Middle frontal gyrus (tissue), 1 donor: ENCODE measurements at regions not wholly inside any gene's neighbourhood (a gene's known extent, or its start where the extent isn't known, plus 50 kb on each side); places are given as distances from the start of the nearest gene placed in this dataset.
"Not testable (repeated sequence)": the region's sequence is repeated elsewhere in the genome, so short reads cannot be mapped to it uniquely, and the experiment has no call there.

Experiments used
- DNase-seq: peaks from one replicate; pipeline ENCODE4 v3.0.0-alpha.2; 2015; ENCODE audit warnings: low spot score; ENCODE audit errors: extremely low spot score

DNA sequence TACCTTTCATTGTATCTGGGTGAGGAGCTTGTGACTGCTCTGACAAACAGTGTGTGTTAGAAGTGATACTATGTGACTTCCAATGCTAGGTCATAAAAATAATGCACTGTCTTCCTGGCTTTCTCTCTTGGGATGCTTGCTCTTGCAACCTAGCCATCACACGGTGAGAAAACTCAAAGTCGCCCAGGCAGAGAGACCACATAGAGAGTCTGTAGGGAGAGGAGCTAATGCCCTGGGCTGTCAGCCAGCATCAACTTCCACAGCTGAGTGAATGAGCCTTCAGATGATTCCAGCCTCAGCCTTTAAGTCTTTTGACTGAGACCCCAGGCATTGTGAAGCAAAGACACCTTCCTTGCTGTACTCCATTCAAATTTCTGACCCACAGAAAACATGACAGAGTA, 220.6 kb upstream of the SGO1 start:
- DNase-seq = no peak

DNA sequence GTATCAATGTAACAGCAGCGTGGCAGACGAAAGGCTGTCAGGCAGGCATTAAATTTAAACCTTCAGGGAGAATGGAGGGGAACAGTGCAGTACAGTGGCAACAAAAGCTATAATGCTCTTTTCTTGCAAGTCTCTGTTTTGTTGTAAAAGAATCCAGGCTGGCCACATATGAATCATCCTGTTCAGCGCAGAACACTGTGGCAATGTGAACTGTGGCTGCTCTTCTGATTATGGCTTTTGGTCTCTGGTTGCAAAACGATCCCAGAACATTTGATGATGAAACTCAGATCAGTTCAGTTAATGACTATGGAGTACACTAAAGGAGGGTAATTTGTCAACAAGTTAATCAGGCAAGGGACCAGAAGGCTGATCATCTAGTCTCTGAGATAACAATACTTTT, 219.7 kb upstream of the SGO1 start:
- DNase-seq = no peak

DNA sequence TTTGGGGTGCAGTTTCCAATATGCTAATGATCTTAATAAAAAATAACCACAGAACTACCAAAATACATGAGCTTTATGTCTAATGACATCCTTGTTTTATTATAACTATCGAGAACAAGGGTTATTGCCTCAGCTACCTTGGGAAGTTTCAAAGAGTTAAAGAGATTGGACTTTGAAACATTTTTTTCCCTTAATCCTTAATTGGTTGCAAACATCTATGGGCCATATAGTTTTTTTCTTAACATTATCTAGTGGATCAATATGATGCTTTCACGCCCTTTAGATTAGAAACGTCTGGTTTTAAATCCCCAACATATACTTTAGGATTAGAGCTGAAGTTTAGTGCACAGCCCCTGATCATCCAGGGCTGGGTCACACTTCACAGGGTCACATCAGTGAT, 219.2 kb upstream of the SGO1 start:
- no peak for DNase-seq

DNA sequence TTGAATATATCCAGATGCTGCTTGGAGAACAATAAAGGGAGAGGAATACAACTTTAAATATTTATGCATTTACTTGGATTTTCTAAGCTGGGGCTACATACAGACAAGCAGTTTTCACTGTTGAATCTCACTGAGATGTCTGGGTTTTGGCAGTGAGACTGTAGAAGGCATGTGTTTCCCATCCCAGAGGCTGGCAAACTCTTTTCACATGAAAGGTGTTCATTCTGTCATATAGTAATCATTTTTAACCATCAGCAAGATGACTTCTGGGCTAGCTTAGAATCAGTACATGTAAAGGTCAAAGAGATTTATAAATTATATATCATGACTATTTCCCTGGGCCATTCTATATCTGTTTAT, 218.7 kb upstream of the SGO1 start:
- DNase-seq = no peak

DNA sequence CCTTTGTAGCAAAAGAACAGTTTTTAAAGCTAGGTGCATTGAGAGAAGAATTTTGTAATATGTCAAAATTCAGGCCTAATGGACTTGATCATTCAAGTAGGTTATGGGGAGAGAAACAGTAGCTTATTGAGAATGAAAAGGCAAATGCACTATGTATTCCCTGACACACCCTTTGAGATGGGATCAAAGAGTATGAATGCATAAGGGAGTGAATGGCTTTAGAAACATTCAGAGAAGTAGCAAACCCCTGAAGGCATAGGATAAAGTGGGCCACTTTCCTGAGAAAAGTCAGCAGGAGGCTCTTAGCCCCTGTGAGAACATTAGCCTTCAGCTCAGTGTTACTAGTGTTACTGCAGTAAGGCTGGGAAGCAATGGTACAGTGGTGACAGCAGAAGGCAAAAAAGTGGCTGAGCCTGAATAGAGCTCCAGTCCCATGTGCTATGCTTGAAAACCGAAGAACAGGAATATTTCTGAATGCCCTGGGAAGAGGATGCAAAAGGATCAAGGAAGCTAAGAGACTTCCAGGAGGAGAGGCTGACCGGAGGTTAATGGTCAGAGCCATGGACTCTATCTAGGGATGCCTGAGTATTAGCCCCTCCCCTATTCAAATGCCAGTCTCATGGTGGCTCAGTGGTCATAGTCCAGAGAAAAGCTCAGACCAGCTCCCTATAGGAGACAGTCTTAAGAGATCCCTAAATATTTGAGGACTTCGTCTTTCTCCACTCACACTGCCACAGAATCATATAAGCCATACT, 218.2 kb upstream of the SGO1 start:
- no peak for DNase-seq

DNA sequence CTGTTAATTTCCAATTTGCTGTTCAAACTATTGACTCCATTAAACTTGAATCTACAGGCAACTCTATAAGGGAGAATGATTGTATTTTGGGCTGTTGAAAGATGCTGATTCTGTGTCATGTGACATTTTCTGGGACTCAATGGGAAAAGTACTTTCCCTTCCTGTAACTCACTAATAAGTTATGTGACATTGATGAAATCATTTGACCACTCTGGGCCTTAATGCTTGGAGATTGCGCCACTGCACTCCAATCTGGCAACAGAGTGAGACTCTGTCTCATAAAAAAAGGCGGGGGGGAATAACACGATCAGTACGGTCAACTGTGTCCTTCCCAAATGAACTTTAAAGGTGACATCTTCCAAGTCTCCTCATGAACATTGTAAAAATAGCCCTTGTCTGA, 215.2 kb upstream of the SGO1 start:
- no peak for DNase-seq

DNA sequence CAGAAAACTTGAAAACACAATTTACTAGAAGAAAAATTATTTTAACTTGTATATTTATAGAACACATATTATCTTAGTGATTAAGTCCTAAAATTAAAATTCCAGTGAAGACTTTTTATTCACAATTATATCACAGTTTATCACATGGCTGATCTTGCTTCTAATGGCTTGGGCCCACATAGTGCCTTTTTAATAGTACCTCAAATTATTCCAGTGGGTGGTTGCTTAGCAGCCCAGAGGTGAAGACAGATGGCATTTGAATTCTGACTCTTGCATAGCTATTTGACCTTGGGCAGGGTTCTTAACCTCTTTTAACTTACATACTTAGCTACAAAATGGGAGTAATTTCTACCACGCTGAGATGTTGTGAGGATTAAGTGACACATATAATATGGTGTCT, 214.7 kb upstream of the SGO1 start:
- no peak for DNase-seq

DNA sequence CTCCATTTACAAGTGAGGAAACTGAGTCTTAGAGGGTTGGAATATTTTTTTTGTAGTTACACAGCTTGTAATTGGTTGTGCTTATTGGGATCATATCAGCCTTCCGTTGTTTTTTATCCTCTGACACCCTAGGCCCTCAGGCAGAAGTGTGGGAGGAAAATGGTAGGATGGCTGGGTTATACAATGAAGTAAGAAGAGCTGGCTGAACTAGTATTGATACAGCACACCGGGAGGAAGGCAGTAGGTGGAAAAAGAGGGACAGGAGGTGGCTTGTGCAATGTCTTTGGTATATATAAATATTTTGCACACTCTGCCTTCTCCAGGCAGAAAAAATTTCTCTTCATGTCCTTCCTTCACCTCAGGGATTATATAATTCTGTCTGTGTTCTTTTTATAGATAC, 214.3 kb upstream of the SGO1 start:
- DNase-seq = no peak

DNA sequence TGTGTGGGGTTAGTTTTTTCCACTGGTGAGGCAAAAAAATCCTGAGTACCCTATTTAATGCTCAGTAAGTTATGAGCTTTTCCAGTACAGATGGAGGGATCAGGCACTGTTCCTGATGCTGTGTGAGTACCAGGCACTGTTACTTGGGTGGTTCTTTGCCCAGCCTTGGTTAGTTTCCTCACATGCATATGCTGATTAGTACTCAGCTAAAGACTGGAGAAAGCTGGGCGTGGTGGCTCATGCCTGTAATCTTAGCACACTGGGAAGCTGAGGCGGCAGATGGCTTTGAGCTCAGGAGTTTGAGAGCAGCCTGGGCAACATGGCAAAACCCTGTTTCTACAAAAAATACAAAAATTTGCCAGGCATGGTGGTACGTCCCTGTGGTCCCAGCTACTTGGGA, 210.3 kb upstream of the SGO1 start:
- no peak for DNase-seq

DNA sequence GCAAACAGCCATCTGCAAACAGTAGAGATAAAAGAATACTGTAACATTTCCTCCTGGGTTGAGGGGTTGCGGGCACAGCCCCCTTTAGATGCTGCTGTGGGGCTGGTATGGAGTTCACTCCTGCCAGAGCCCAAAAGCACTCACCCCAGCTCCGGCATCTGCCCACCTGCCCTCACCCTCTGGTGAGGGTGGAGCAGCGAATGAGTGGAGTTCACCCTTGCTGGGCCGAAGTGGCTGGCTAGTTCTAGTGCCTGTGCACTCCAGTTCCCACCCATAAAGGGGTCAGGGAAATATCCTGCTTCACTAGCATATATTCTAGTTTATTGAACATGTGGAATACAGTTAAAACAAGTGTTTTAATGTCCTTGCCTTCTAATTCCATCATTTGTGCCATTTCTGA, 209.7 kb upstream of the SGO1 start:
- no peak for DNase-seq

DNA sequence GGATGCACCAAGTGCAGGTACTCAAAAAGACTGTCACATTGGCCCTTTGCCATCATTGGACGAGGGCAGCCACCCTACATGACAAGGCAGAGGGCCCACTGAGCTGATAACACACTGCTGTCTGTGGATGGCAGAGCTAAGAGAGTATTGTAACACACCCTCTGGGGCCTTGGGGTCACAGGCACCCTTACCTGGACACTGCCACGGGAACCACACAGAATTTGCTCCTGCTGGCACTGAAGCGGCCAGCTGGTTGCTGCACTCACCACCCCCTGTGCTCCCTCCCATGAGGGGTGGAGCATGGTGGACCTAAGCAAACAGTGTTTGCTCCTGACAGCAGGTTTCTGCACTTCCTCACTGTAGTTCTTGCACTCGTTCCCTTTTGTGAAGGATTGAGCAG, 208.2 kb upstream of the SGO1 start:
- no peak for DNase-seq

DNA sequence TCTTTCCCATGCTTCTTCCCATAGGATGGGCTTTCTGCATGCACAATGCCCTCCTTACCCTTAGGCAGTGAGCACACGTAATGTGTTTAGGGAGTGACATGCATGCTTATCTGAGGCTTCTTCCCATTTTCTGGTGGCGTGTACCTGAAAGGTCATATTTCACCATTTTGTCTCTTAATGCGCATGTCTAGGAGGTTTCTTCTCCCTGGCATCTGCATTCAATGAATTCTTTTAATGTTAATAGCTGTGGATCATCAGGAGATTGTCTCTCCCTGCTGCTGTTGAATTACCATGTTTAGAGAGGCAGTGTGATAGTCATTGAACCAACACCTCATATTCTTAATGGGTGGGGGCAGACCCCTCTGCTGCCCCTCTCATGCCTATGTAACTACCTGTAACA, 205.6 kb upstream of the SGO1 start:
- no peak for DNase-seq

DNA sequence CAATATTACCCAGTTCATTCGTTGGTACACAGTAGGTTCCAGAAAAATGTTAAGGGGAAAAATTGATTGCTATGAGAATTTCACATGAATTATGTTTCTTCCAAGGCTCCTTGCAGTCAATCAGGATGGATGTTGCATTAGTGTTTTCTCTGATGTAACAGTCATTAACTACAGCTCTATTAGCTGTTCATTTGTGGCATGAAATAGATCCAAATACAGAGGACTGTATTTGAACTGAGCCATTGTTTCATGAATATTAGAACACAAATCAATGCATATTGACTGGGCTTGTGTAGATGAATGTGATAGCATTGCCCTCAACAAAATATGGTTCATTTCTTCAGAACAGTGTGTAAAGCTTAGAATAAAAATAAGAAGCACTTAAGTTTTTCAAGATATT, 203.0 kb upstream of the SGO1 start:
- DNase-seq = no peak

DNA sequence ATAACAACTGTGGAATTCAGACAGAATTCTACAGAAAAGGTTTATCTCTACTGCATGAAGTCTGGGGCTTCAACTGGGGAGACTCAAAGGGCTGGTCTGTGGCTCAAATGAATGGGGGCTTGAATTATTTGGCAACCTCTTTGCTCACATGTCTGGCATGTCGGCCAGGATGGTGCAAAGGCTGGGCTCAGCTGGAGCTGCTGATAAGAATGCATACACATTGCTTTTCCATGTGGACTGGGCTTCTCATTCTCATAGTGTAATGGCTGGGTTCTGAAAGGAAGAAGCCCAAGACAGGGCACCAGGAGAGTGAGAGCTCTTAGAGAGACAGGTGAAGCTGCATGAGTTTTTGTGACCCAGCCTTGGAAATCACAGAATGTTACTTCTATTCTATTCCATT, 194.3 kb upstream of the SGO1 start:
- DNase-seq = no peak

DNA sequence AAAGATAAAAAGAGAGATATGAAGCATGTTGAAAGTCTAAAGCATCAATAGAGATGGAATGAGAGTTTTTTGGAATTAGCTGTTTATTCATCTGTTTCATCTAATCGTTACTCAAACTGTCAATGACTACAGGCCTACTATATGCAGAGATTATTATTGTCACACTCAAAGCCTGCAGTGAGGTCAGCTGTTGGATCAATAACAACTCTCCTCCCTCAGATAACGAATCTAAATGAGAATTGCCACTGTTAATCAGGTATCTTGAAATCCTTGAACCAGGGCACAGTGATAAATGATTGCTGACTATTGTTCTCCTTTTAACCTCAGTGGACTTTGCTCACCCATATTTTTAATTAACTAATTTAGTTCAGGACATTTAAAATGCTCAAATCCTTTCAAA, 192.3 kb upstream of the SGO1 start:
- DNase-seq = no peak

DNA sequence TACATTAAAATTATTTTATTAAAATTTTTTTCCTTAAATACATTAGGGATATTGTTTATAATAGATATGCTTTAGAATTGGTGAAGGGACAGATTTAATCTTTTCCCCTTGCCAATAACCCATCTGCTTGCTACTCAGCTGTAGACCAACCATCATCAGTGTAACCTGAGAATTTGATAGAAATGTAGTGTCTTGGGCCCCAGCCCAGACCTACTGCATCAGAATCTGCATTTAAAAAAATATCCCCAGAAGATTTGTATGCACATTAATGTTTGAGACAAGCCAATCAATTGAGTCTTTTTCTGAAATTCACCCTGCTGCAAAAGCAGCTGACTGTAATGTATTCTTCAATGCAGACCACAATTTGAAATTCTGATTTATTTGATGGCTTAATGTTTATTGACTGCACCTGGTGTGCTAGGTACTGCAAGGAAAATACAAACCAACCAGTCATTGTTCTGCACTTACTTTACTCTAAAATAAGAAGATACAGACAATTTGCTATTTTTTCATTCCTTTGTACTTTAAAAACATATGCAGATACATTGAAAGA, 190.7 kb upstream of the SGO1 start:
- no peak for DNase-seq

DNA sequence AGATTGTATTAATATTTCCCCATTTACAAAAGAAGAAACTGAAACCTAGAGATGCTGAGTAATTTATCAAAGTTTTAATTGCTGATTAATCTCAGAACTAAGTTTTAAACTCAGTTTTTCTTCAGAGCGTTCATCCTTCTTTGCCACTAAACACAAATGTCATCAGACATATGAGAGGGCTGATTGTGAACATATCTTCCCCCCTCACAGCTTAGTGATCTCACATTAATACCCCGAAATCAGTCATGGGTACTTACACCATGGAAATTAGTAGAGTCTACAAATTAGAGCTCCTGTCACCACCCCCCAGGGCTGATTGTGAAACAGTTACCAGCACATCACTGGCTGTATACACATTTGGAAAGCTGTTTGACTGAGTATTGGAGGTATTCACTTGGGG, 189.3 kb upstream of the SGO1 start:
- no peak for DNase-seq

DNA sequence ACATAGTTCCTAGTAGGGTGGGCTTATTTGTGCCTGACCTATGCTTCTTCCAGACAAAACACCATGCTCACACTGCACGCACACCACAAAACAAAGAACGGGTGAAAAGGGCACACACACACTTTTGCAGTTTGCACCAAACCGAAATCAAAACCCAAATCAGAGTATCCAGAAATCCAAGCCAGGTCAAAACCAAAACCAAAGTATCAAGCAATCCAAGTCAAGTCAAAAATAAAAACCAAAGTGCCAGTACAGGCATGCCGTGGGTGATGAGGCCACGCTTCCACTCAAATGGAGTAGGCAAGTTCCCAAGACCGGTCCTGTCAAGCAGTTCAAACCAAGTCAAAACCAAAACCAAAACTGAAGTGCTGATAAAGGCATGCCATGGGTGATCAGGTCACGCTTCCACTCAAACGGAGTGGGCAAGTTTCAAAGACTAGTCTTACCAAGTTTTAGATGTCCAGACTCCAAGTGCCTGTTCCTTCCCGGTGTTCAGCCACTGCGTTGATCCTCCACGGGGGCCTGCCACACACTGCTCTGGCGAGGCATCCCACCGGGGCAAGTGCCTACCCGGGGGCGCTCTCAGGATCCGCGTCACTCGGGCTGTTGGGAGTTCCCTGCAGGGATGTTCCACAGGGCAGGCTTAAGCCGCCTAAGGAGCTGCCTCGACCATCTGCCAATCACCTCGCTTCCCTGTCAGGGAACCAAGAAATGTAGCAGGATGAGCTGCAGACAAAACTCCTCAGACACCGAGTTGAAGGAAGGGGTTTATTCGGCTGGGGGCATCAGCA, 184.5 kb upstream of the SGO1 start:
- DNase-seq = not testable (repeated sequence)

DNA sequence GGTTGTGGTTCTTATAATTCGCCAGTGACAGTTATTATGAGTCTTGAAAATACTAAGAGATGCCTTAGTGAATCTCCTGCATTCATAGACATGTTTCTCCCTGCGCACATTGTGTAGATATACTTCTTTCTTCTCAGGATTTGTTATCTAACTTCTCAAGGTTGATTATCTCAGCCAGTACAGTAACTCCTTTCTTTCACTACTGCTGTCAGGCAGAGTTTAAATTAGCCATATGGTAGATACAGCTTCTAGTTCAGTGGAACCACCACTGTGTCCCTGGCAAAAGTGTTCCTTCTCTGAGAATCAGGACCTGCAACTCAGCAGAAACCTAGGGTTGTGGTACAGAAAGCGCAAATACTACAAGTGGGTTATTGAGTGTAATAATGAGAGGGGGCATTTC, 175.0 kb upstream of the SGO1 start:
- DNase-seq = no peak

DNA sequence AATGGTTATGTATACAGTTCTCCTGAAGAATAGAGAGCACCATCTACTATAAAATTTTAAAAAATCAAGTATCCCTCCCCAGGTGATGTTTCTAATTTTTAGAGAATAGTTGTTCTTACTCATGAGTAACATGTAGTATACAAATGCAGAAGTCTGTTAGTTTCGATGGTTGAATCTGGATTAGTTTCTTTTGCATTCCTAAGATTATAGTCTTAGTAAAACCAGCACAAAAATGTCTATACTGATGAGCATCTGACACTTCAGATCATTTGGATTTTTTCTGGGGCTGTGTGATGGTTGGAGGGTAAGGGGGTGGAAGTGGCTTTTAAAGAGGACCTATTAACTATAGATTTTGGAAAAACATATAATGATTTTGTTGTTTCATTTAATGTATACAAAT, 167.3 kb upstream of the SGO1 start:
- no peak for DNase-seq

DNA sequence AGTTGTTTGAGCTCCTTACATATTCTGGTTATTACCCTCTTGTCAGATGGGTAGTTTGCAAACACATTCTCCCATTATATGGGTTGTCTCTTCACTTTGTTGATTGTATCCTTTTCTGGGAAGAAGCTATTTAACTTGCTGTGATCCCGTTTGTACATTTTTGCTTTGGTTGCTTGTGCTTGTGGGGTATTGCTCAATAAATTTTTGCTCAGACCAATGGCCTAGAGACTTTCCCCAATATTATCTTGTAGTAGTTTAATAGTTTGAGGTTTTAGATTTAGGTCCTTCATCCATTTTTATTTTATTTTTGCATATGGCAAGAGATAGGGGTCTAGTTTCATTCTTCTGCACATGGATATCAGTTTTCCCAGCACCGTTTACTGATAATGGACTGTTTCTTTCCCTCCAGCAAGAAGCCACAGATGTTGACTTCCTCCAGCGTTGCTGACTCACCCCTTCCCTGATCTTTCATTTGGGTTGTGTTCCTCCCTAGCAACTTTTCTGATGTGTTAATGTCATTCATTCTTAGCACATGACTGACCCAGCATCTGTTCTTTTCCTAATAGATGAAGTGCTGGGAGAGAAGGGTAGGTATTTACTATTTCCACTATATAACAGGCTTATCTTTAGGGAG, 166.7 kb upstream of the SGO1 start:
- DNase-seq = no peak

DNA sequence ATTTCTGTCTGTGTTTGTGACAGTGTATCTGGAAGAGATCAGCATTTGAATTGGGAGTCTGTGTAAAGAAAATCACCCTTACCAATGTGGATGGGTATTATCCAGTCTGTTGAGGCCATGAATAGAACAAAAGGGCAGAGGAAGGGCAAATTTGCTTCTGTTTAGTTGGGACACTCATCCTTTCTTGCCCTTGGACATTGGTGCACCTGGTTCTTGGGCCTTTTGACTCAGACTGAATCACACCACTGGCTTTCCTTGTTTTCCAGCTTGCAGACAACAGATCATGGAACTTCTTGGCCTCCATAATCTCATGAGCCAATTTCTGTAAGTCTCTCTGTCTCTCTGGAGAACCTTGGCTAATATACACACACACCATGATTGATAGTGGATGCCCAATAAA, 164.4 kb upstream of the SGO1 start:
- DNase-seq = no peak
